CD14-positive monocyte (primary cell): ENCODE measurements at regions not wholly inside any gene's neighbourhood (a gene's known extent, or its start where the extent isn't known, plus 50 kb on each side); places are given as distances from the start of the nearest gene placed in this dataset.

Experiments used
- DNase-seq, 3 donors: peaks; one replicate each; pipeline ENCODE4 v3.0.0-alpha.2; 2011 to 2022
- H2AFZ ChIP-seq: 2 replicates; pipeline ENCODE4 v1.6.0; 2012; ENCODE audit warnings: mild to moderate bottlenecking, low read depth, low read length, inconsistent platforms; ENCODE audit not compliant: insufficient read depth, poor library complexity, severe bottlenecking
- H3K27ac ChIP-seq, 2 donors: 1 replicate in 1 of 2; 2 replicates in 1 of 2; pipeline ENCODE4 v1.5.1; 2012 to 2013; ENCODE audit warnings: low read length in 2 of 2, control low read depth in 1 of 2, inconsistent platforms in 1 of 2, low read depth in 1 of 2, mild to moderate bottlenecking in 1 of 2
- H3K27me3 ChIP-seq, 2 donors: one replicate each; pipeline versions ENCODE4 v1.6.0 to v1.6.1; 2011 to 2013; ENCODE audit warnings: low read length in 2 of 2; ENCODE audit not compliant: control insufficient read depth in 2 of 2, insufficient read depth in 2 of 2
- H3K36me3 ChIP-seq, 2 donors: replicated peaks in 1 of 2; 1 replicate in 1 of 2; 2 replicates in 1 of 2; pipeline versions ENCODE4 v1.5.1 to v1.6.1; 2012 to 2013; ENCODE audit warnings: low read length in 2 of 2, control low read depth in 1 of 2, inconsistent platforms in 1 of 2, mild to moderate bottlenecking in 1 of 2; ENCODE audit not compliant: insufficient read depth in 2 of 2, control insufficient read depth in 1 of 2
- H3K4me1 ChIP-seq, 2 donors: 1 replicate in 1 of 2; 2 replicates in 1 of 2; pipeline versions ENCODE4 v1.5.1 to v1.6.1; 2012 to 2013; ENCODE audit warnings: low read length in 2 of 2, control low read depth in 1 of 2, inconsistent platforms in 1 of 2, mild to moderate bottlenecking in 1 of 2, moderate library complexity in 1 of 2; ENCODE audit not compliant: insufficient read depth in 2 of 2, control insufficient read depth in 1 of 2
- H3K4me2 ChIP-seq: replicated peaks from 2 replicates; pipeline ENCODE3; 2012; ENCODE audit warnings: low read length, moderate library complexity, mild to moderate bottlenecking; ENCODE audit not compliant: poor library complexity, severe bottlenecking; ENCODE audit errors: extremely low read depth
- H3K4me3 ChIP-seq, 3 experiments: fragments of 200-600 bp in 1 of 3; sonication (generic) in 1 of 3; replicated peaks in 1 of 3; 1 replicate in 2 of 3; 2 replicates in 1 of 3; pipeline ENCODE4 v1.5.1; 2011 to 2013; ENCODE audit warnings: low read length in 3 of 3, mild to moderate bottlenecking in 3 of 3, control low read depth in 2 of 3, low read depth in 2 of 3, inconsistent platforms in 1 of 3, moderate library complexity in 1 of 3
- H3K79me2 ChIP-seq: 2 replicates; pipeline ENCODE4 v1.6.0; 2012; ENCODE audit warnings: mild to moderate bottlenecking, control low read depth, inconsistent platforms, low read length, moderate library complexity; ENCODE audit not compliant: insufficient read depth
- H3K9ac ChIP-seq: 2 replicates; pipeline ENCODE4 v1.6.0; 2017; ENCODE audit warnings: low read length, mild to moderate bottlenecking; ENCODE audit not compliant: insufficient read depth, poor library complexity, severe bottlenecking
- H3K9me3 ChIP-seq, 2 donors: replicated peaks in 1 of 2; 1 replicate in 1 of 2; 2 replicates in 1 of 2; pipeline versions ENCODE4 v1.5.1 to v1.6.1; 2012 to 2013; ENCODE audit warnings: low read length in 2 of 2, control low read depth in 1 of 2; ENCODE audit not compliant: control insufficient read depth in 1 of 2, insufficient read depth in 1 of 2
- H4K20me1 ChIP-seq: 2 replicates; pipeline ENCODE4 v1.6.0; 2012; ENCODE audit warnings: mild to moderate bottlenecking, low read length, control low read depth, moderate library complexity; ENCODE audit not compliant: insufficient read depth
- H3K27ac Mint-ChIP-seq, 7 donors: one replicate each; pipeline ENCODE4 v1.8.0; 2020; ENCODE audit warnings: mild to moderate bottlenecking in 7 of 7, mixed read lengths in 7 of 7, moderate library complexity in 6 of 7, inconsistent platforms in 2 of 7
- H3K27me3 Mint-ChIP-seq, 3 donors: one replicate each; pipeline ENCODE4 v1.8.0; 2021 to 2022; ENCODE audit warnings: low read depth in 3 of 3, mild to moderate bottlenecking in 3 of 3, mixed read lengths in 3 of 3, moderate library complexity in 3 of 3, inconsistent platforms in 1 of 3
- H3K36me3 Mint-ChIP-seq, 2 donors: one replicate each; pipeline ENCODE4 v1.8.0; 2020; ENCODE audit warnings: mixed read lengths in 2 of 2, inconsistent platforms in 1 of 2, mild to moderate bottlenecking in 1 of 2
- H3K4me1 Mint-ChIP-seq: one replicate; pipeline ENCODE4 v1.8.0; 2020; ENCODE audit warnings: mild to moderate bottlenecking, mixed read lengths
- H3K4me3 Mint-ChIP-seq, 2 donors: one replicate each; pipeline ENCODE4 v1.8.0; 2020; ENCODE audit warnings: mild to moderate bottlenecking in 2 of 2, mixed read lengths in 2 of 2, moderate library complexity in 1 of 2
- H3K9me3 Mint-ChIP-seq, 7 donors: one replicate each; pipeline ENCODE4 v1.8.0; 2020 to 2022; ENCODE audit warnings: mixed read lengths in 7 of 7, mild to moderate bottlenecking in 6 of 7, moderate library complexity in 6 of 7, inconsistent platforms in 2 of 7
- CTCF ChIP-seq: fragments of 200-600 bp; IDR thresholded peaks from one replicate; pipeline ENCODE4 v1.8.0; 2022; ENCODE audit warnings: antibody characterized with exemption, mild to moderate bottlenecking
- WGBS: methylation state at CpG from one replicate; pipeline ENCODE4 v1.1.5; 2013; ENCODE audit warnings: missing lambda C conversion rate; ENCODE audit not compliant: insufficient coverage; 5-methylcytosine and 5-hydroxymethylcytosine counted together
- intact Hi-C, 2 donors: fragments of 100-400 bp; cut with micrococcal nuclease; formaldehyde crosslinking; loops; one replicate each; pipeline versions ENCODE4 v1.15.0 to v1.15.1; 2023

- no peak overlapping the region for H3K9ac ChIP-seq
- 100% methylated on average over 2 of the region's 4 CpGs for WGBS
- no peak for TF ChIP-seq CTCF
- H3K4me1 ChIP-seq, result peaks cover 30 to 34% of the 10 kb centered on the region in 2 donors
- H3K27ac Mint-ChIP-seq, result peak overlapping the region in 1 of 7 donors; percentile 49
- H3K4me1 Mint-ChIP-seq, result peaks cover 29% of the 10 kb centered on the region
- H3K27me3 Mint-ChIP-seq, result no peaks in the 10 kb centered on the region
- H3K4me3 ChIP-seq, result no peak overlapping the region
- H3K9me3 ChIP-seq, result no peaks in the 10 kb centered on the region
- H3K27me3 ChIP-seq, result no peaks in the 10 kb centered on the region
- peaks cover 0 to 9% (median 4%) of the 10 kb centered on the region in 7 donors for H3K9me3 Mint-ChIP-seq
- intact Hi-C loops, result no loop called here
- H3K36me3 ChIP-seq, result no peaks in the 10 kb centered on the region
- no peak overlapping the region for H3K4me2 ChIP-seq
- no peak for DNase-seq
- H4K20me1 ChIP-seq, result no peaks in the 10 kb centered on the region
- H3K27ac ChIP-seq, result no peak overlapping the region
- no peak overlapping the region for H2AFZ ChIP-seq
- no peaks in the 10 kb centered on the region for H3K36me3 Mint-ChIP-seq
- H3K79me2 ChIP-seq, result no peaks in the 10 kb centered on the region
- H3K4me3 Mint-ChIP-seq, result no peak overlapping the region
Observed at GRCh38 chr22:22835242-22835641, 52.4 kb upstream of the IGLL5 start.

GRCh38 chr22:22835771-22836291, 51.8 kb upstream of the IGLL5 start:
- H4K20me1 ChIP-seq, result no peaks in the 10 kb centered on the region
- peak in 1 of 3 donors; percentile 41 for DNase-seq
- H3K27me3 Mint-ChIP-seq, result no peaks in the 10 kb centered on the region
- no peak overlapping the region for H3K27ac Mint-ChIP-seq
- no peaks in the 10 kb centered on the region for H3K27me3 ChIP-seq
- no peaks in the 10 kb centered on the region for H3K36me3 ChIP-seq
- H3K4me3 Mint-ChIP-seq, result no peak overlapping the region
- no CpG with 5 or more reads among the region's 3 CpGs for WGBS
- no peaks in the 10 kb centered on the region for H3K9me3 ChIP-seq
- no peak for TF ChIP-seq CTCF
- intact Hi-C loops, result no loop called here
- peaks cover 0 to 8% (median 3%) of the 10 kb centered on the region in 7 donors for H3K9me3 Mint-ChIP-seq
- H3K27ac ChIP-seq, result no peak overlapping the region
- H3K9ac ChIP-seq, result no peak overlapping the region
- H3K4me1 Mint-ChIP-seq, result peaks cover 34% of the 10 kb centered on the region
- H3K79me2 ChIP-seq, result no peaks in the 10 kb centered on the region
- no peaks in the 10 kb centered on the region for H3K36me3 Mint-ChIP-seq
- H3K4me2 ChIP-seq, result no peak overlapping the region
- H3K4me1 ChIP-seq, result peaks cover 31 to 37% of the 10 kb centered on the region in 2 donors
- no peak overlapping the region for H3K4me3 ChIP-seq
- no peak overlapping the region for H2AFZ ChIP-seq
